ENCODE measurements at regions not wholly inside any gene's neighbourhood (a gene's known extent, or its start where the extent isn't known, plus 50 kb on each side); places are given as distances from the start of the nearest gene placed in this dataset.

DNA sequence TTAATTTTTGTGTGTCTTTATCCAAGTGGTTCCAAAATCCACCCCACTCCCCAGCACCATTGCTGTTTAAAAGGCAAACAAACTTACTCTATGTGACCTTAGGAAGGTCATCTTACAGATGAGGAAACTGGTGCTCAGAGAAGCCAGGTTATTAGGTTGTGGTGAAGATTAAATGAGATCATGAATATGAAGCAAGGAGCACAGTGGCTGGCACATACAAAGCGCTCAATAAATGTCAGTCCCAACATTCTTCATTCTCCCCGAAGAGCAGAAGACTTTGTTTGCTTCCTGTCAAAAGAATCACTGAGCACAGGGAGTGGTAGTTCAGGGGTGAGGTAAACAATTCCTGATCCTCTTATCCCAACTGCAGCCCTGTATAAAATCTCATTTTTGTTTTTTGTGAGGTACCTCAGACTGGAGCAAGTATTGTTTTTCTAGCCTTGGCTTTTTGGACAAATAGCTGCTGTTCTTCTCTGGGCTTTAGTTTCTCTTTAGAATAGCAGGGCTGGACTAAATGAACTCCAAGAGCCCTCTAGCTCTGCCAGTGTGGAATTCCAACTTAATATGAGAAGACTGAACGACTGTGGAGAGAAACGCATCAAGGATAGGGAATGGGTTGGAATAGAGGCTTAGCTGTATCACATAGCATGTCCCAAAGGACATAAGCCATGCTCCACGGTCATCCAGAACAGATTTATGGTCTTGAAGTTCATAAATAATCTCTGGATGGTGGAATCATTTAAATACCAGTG lies 455.3 kb upstream of the USP24 start:
- H3K4me1 Mint-ChIP-seq: no peaks in the 10 kb centered on the region
- H3K4me3 Mint-ChIP-seq: no peak overlapping the region
- TF ChIP-seq, protein P1, sequence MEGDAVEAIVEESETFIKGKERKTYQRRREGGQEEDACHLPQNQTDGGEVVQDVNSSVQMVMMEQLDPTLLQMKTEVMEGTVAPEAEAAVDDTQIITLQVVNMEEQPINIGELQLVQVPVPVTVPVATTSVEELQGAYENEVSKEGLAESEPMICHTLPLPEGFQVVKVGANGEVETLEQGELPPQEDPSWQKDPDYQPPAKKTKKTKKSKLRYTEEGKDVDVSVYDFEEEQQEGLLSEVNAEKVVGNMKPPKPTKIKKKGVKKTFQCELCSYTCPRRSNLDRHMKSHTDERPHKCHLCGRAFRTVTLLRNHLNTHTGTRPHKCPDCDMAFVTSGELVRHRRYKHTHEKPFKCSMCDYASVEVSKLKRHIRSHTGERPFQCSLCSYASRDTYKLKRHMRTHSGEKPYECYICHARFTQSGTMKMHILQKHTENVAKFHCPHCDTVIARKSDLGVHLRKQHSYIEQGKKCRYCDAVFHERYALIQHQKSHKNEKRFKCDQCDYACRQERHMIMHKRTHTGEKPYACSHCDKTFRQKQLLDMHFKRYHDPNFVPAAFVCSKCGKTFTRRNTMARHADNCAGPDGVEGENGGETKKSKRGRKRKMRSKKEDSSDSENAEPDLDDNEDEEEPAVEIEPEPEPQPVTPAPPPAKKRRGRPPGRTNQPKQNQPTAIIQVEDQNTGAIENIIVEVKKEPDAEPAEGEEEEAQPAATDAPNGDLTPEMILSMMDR (IDR thresholded peaks at IDR 0.05): no peak
- DNase-seq (no peak), ATAC-seq (no peak)
- no peak overlapping the region for H3K4me3 ChIP-seq (ENCODE audit: low read length)
- no peaks in the 10 kb centered on the region for H3K9me3 Mint-ChIP-seq
- no peaks in the 10 kb centered on the region for H3K36me3 ChIP-seq (ENCODE audit: control insufficient read depth, insufficient read depth, low read length)
- no peak overlapping the region for H3K27ac ChIP-seq (ENCODE audit: low read length)
- H3K27ac Mint-ChIP-seq: no peak overlapping the region
- intact Hi-C loops (cut with micrococcal nuclease): no loop called here
- WGBS (ENCODE audit: insufficient coverage): 82% methylated on average over 4 of the region's 5 CpGs
- H3K36me3 Mint-ChIP-seq: no peaks in the 10 kb centered on the region
- H3K9me3 ChIP-seq (ENCODE audit: control insufficient read depth, insufficient read depth, low read length): no peaks in the 10 kb centered on the region
- H3K4me1 ChIP-seq (ENCODE audit: control insufficient read depth, insufficient read depth, low read length): no peaks in the 10 kb centered on the region
- H3K27me3 ChIP-seq (ENCODE audit: control insufficient read depth, insufficient read depth, low read length): no peaks in the 10 kb centered on the region
- H3K27me3 Mint-ChIP-seq (ENCODE audit: low read depth in 2 of 2): peaks cover 9 to 13% of the 10 kb centered on the region in 2 donors

DNA sequence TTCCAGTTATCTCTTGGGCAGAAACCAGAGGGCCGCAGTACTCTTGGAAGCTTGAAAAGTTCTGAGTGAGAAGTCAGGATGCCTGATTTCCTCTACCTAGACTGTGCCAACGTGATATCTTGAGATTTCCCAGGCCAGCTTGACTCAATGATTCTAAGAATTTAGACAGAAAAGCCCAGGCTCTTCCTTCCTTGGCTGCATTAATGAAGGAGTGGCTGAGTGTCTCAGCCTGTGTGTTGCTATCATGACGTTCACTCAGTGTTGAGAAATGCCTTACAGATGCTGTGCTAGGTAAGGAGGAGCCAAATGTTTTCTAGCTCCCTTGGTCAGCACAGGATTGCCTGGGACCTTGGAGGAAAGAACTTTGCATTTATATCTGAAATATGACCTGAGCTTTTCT lies 454.1 kb upstream of the USP24 start:
- Histone ChIP-seq H3K9me3 (ENCODE audit: control insufficient read depth, insufficient read depth, low read length) (no peaks in the 10 kb centered on the region), H3K4me1 (ENCODE audit: control insufficient read depth, insufficient read depth, low read length) (no peaks in the 10 kb centered on the region), H3K4me3 (ENCODE audit: low read length) (no peak overlapping the region), H3K27me3 (ENCODE audit: control insufficient read depth, insufficient read depth, low read length) (no peaks in the 10 kb centered on the region), H3K36me3 (ENCODE audit: control insufficient read depth, insufficient read depth, low read length) (no peaks in the 10 kb centered on the region), H3K27ac (ENCODE audit: low read length) (no peak overlapping the region)
- WGBS (ENCODE audit: insufficient coverage): 75% methylated on average over 3 of the region's 3 CpGs
- TF ChIP-seq, protein P1 (IDR thresholded peaks at IDR 0.05): no peak
- Mint-ChIP-seq H3K4me1 (no peaks in the 10 kb centered on the region), H3K9me3 (no peaks in the 10 kb centered on the region), H3K27me3 (ENCODE audit: low read depth in 2 of 2) (peaks cover 9 to 13% of the 10 kb centered on the region in 2 donors), H3K4me3 (no peak overlapping the region), H3K36me3 (no peaks in the 10 kb centered on the region), H3K27ac (no peak overlapping the region)
- no peak for ATAC-seq
- intact Hi-C loops (cut with micrococcal nuclease): no loop called here
- DNase-seq: no peak

DNA sequence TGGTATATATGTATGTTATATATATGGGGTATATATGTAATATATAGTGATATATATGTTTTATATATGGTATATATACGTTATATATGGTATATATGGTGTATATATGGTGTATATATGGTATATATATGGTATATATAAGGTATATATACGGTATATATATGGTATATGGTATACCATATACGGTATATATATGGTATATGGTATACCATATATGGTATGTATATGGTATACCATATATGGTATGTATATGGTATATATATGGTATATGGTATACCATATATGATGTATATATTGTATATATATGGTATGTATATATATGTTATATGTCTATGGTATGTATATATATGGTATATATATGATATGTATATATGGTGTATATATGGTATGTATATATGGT lies 447.7 kb upstream of the USP24 start:
- no peak for DNase-seq
- no peak overlapping the region for H3K27ac Mint-ChIP-seq
- H3K9me3 ChIP-seq (ENCODE audit: control insufficient read depth, insufficient read depth, low read length): no peaks in the 10 kb centered on the region
- no peaks in the 10 kb centered on the region for H3K9me3 Mint-ChIP-seq
- WGBS (ENCODE audit: insufficient coverage): no CpG with 5 or more reads among the region's 3 CpGs
- H3K4me3 ChIP-seq (ENCODE audit: low read length): no peak overlapping the region
- TF ChIP-seq, protein P1 (IDR thresholded peaks at IDR 0.05): no peak
- H3K36me3 ChIP-seq (ENCODE audit: control insufficient read depth, insufficient read depth, low read length): no peaks in the 10 kb centered on the region
- no peaks in the 10 kb centered on the region for H3K27me3 ChIP-seq (ENCODE audit: control insufficient read depth, insufficient read depth, low read length)
- H3K27ac ChIP-seq (ENCODE audit: low read length): no peak overlapping the region
- H3K4me3 Mint-ChIP-seq: no peak overlapping the region
- ATAC-seq: no peak
- intact Hi-C loops (cut with micrococcal nuclease): no loop called here
- no peaks in the 10 kb centered on the region for H3K36me3 Mint-ChIP-seq
- H3K4me1 Mint-ChIP-seq: no peaks in the 10 kb centered on the region
- H3K27me3 Mint-ChIP-seq (ENCODE audit: low read depth in 2 of 2): peaks cover 0 to 5% of the 10 kb centered on the region in 2 donors
- H3K4me1 ChIP-seq (ENCODE audit: control insufficient read depth, insufficient read depth, low read length): no peaks in the 10 kb centered on the region

DNA sequence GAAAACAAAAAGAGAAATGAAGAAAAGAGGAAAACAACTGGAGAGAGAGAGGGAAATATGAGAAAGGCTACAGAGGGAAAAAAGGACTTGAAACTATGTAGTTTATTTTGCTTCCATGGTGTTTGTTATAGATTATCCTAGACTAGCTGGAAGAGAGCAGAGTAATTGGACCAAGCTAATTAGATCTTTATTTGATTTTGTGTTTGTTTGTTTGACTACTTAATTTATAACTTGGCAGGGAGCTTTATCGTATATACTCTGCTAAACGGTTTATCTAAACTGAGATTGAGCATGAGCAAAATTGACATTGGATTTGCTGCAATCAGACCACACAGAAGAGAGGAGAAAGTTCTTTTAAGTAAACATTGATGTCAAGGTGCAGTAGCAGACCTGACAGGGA lies 443.8 kb upstream of the USP24 start:
- H3K9me3 ChIP-seq (ENCODE audit: control insufficient read depth, insufficient read depth, low read length): no peaks in the 10 kb centered on the region
- H3K4me3 ChIP-seq (ENCODE audit: low read length): no peak overlapping the region
- H3K27ac Mint-ChIP-seq: no peak overlapping the region
- no peak for DNase-seq
- H3K36me3 ChIP-seq (ENCODE audit: control insufficient read depth, insufficient read depth, low read length): no peaks in the 10 kb centered on the region
- 86% methylated on average over 2 of the region's 2 CpGs for WGBS (ENCODE audit: insufficient coverage)
- no peak overlapping the region for H3K4me3 Mint-ChIP-seq
- intact Hi-C loops (cut with micrococcal nuclease): no loop called here
- H3K36me3 Mint-ChIP-seq: no peaks in the 10 kb centered on the region
- TF ChIP-seq, protein P1 (IDR thresholded peaks at IDR 0.05): no peak
- H3K9me3 Mint-ChIP-seq: no peaks in the 10 kb centered on the region
- no peaks in the 10 kb centered on the region for H3K4me1 Mint-ChIP-seq
- no peaks in the 10 kb centered on the region for H3K4me1 ChIP-seq (ENCODE audit: control insufficient read depth, insufficient read depth, low read length)
- no peak for ATAC-seq
- H3K27me3 Mint-ChIP-seq (ENCODE audit: low read depth in 2 of 2): peaks cover 5% of the 10 kb centered on the region in 2 donors
- H3K27me3 ChIP-seq (ENCODE audit: control insufficient read depth, insufficient read depth, low read length): no peaks in the 10 kb centered on the region
- H3K27ac ChIP-seq (ENCODE audit: low read length): no peak overlapping the region
